KOPT-K1 (cell line): ENCODE measurements at regions not wholly inside any gene's neighbourhood (a gene's known extent, or its start where the extent isn't known, plus 50 kb on each side); places are given as distances from the start of the nearest gene placed in this dataset.
A peak's percentile ranks its signal among the peaks of the same experiment; 100 is the strongest.

Source experiments
- H3K27ac ChIP-seq: fragments of 200-600 bp; sonication (generic); 2 replicates; pipeline ENCODE4 v1.5.1; 2016; ENCODE audit warnings: antibody characterized with exemption, mild to moderate bottlenecking, low read depth, low read length; ENCODE audit not compliant: poor library complexity, severe bottlenecking
- H3K36me3 ChIP-seq: fragments of 200-600 bp; sonication (generic); 2 replicates; pipeline ENCODE4 v1.5.1; 2017; ENCODE audit warnings: antibody characterized with exemption, mild to moderate bottlenecking, low read length, moderate library complexity; ENCODE audit not compliant: insufficient read depth
- H3K9me3 ChIP-seq: fragments of 200-600 bp; sonication (generic); 2 replicates; pipeline ENCODE4 v1.5.1; 2017; ENCODE audit warnings: antibody characterized with exemption, low read length, mild to moderate bottlenecking; ENCODE audit not compliant: insufficient read depth, poor library complexity, severe bottlenecking

- Histone ChIP-seq H3K36me3 (no peaks in the 10 kb centered on the region), H3K9me3 (no peaks in the 10 kb centered on the region), H3K27ac (no peak overlapping the region)
Observed at GRCh38 chr13:95381212-95381527, 79.9 kb upstream of the ABCC4 start.

DNA sequence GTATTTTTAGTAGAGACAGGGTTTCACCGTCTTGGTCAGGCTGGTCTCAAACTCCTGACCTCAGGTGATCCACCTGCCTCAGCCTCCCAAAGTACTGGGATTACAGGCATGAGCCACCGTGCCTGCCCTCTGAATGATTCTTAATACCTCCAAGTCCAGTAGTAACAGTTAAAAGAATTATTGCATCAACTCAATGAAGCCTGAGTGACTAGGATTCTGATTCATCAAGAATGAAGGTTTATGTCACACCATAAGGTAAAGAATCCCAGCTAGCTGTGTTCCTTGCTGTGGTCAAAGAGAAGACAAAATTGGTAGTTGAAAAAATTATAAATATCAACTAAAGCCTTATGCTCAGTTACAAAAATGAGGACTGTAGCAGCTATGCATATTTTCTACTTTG lies 81.2 kb upstream of the ABCC4 start:
- Histone ChIP-seq H3K9me3 (no peaks in the 10 kb centered on the region), H3K36me3 (no peaks in the 10 kb centered on the region), H3K27ac (no peak overlapping the region)

DNA sequence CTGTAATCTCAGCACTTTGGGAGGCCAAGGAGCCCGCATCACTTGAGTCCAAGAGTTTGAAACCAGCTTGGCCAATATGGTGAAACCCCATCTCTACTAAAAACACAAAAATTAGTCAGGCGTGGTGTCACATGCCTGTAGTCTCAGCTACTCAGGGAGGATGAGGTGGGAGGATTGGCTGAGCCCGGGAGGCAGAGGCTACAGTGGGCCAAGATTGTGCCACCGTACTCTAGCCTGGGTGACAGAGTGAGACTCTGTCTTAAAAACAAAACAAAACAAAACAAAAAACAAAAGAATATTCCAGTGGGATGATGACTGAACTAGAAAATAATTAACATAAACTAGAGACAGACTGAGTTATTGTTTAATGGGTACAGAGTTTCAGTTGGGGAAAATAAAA lies 81.7 kb upstream of the ABCC4 start:
- Histone ChIP-seq H3K27ac (no peak overlapping the region), H3K36me3 (no peaks in the 10 kb centered on the region), H3K9me3 (no peaks in the 10 kb centered on the region)

- Histone ChIP-seq H3K27ac (no peak overlapping the region), H3K36me3 (no peaks in the 10 kb centered on the region), H3K9me3 (no peaks in the 10 kb centered on the region)
Observed at GRCh38 chr13:95385373-95385772, 84.1 kb upstream of the ABCC4 start.

DNA sequence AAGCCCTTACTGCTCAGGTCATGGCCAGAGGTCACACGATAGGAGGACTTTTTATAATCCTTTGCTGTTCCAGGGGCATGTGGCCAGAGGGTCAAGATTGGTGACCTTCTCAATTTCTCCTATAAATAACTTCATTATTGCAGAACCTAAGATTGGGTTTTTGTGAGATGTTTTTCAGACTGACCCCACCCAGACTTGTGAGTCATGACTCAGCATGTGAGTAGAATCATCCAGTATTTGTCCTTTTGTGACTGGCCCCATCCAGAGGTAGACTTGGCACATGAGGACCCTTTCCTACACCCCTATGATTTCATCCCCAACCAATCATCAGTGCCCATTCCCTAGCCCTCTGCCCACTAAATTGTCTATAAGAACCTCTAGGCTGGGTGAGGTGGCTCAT lies 84.5 kb upstream of the ABCC4 start:
- H3K9me3 ChIP-seq, result no peaks in the 10 kb centered on the region
- H3K36me3 ChIP-seq, result no peaks in the 10 kb centered on the region
- H3K27ac ChIP-seq, result no peak overlapping the region

- no peak overlapping the region for H3K27ac ChIP-seq
- H3K36me3 ChIP-seq, result no peaks in the 10 kb centered on the region
Observed at GRCh38 chr13:95386370-95386769, 85.1 kb upstream of the ABCC4 start.

DNA sequence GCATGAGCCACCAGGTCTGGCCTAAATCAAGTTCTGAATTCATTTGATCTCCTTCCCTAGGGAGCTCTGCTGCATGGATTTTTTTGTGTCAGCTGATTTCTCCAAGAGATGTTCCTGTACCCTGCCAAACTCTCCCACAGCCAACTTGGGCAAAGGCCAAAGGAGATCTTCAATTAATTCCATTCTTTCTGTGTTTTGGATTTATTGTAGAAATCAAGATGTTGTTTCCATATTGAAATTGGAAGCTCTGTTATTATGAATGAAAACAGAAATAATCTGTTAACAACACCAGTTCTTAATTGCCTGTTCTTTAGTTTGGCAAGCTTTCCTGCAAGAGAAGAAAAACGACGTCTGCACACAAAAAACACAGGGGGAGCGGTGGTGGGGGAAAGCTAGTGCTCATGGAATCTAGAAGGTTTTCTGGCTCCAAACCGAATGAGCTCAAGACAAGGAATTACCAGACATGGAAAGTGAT lies 86.5 kb upstream of the ABCC4 start:
- Histone ChIP-seq H3K9me3 (no peaks in the 10 kb centered on the region), H3K36me3 (no peaks in the 10 kb centered on the region), H3K27ac (no peak overlapping the region)

More at GRCh38 chr13:95386370-95386769, 85.1 kb upstream of the ABCC4 start:
- no peaks in the 10 kb centered on the region for H3K9me3 ChIP-seq

- Histone ChIP-seq H3K27ac (no peak overlapping the region), H3K9me3 (peaks cover 3% of the 10 kb centered on the region), H3K36me3 (no peaks in the 10 kb centered on the region)
Observed at GRCh38 chr13:95388420-95389079, 87.3 kb upstream of the ABCC4 start.

GRCh38 chr13:95391362-95391761 lies 90.1 kb upstream of the ABCC4 start:
- Histone ChIP-seq H3K27ac (peak overlapping the region; percentile 49), H3K9me3 (peaks cover 3% of the 10 kb centered on the region)

DNA sequence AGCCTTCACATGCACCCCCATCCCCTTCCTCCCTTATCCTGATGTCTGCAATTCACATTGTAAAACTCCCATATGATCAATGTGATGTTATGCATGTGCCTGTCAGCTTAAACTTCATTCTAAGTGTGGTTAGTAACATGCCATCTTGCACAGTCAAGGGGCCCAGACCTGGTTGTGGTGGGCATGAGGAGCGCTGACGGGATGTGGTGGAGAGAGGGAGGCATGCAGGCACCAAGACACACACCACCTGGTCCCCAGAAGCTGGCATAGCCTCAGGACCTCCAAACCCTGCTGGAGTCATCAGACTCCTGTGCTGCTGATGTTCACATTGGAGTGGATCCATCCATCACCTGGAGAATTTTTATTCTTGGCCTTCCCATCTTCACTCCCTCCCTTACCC lies 90.5 kb upstream of the ABCC4 start:
- Histone ChIP-seq H3K27ac (peak overlapping the region; percentile 49), H3K36me3 (no peaks in the 10 kb centered on the region), H3K9me3 (peaks cover 3% of the 10 kb centered on the region)

More at GRCh38 chr13:95391362-95391761, 90.1 kb upstream of the ABCC4 start:
- no peaks in the 10 kb centered on the region for H3K36me3 ChIP-seq

- peak overlapping the region; percentile 49 for H3K27ac ChIP-seq
- peaks cover 3% of the 10 kb centered on the region for H3K9me3 ChIP-seq
- no peaks in the 10 kb centered on the region for H3K36me3 ChIP-seq
Observed at GRCh38 chr13:95392597-95392996, 91.3 kb upstream of the ABCC4 start.

- Histone ChIP-seq H3K9me3 (no peaks in the 10 kb centered on the region), H3K27ac (no peak overlapping the region)
Observed at GRCh38 chr13:95403349-95404140, 102.3 kb upstream of the ABCC4 start.

DNA sequence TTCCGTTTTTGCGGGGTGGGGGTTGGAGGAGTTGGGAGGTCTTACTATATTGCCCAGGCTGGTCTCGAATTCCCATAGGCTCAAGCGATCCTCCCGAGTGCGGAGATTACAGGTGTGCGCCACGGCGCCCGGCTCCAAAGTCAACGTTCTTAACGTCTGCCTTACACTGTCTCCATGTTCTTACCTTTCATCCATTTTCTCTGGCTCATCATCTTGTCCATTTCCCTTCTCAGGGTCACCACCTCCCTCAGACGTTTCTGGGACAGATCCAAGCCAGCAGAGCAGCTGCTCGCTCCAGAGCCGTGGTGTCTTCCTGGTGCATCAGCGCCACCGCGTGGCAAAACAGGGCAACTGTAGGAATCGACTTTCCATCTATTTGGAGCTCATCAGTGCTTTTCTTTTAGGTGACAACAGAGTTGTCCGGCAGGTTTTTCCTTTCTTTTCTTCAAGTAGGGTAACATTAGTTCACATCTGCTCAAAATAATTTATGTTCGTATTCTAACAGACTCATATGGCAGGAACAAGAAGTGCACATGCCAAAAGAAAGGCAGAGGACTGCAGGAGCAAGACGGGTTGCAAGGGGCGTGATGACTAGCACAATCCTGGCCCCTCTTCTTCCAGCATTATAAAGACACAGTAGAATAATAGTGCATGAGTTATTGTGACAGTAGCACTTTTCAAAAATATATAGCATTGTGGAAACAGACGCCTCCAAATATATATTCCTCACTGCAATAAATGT lies 103.1 kb upstream of the ABCC4 start:
- no peak overlapping the region for H3K27ac ChIP-seq
- H3K36me3 ChIP-seq, result no peaks in the 10 kb centered on the region
- H3K9me3 ChIP-seq, result no peaks in the 10 kb centered on the region

More at GRCh38 chr13:95403349-95404140, 102.3 kb upstream of the ABCC4 start:
- H3K36me3 ChIP-seq, result no peaks in the 10 kb centered on the region

DNA sequence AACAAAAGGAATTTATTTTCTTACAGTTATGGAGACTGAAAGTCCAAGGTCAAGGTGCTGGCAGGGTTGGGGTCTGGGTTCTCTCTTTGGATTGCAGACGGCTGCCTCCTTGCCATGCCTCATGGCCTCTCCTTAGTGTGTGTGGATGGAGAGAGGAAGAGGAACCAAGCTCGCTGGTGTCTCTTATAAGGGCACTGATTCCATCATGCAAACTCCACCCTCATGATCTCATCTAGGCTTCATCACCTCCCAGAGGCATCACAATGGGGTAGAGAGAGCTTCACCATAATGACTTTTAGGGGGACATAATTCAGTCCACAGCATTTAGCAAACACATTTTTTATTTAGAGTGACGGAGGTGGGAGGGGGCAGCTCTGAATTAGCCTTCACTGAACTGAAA lies 104.9 kb upstream of the ABCC4 start:
- Histone ChIP-seq H3K36me3 (no peaks in the 10 kb centered on the region), H3K27ac (no peak overlapping the region)

GRCh38 chr13:95411428-95412040 lies 110.3 kb upstream of the ABCC4 start:
- H3K27ac ChIP-seq, result no peak overlapping the region
- H3K36me3 ChIP-seq, result no peaks in the 10 kb centered on the region
- H3K9me3 ChIP-seq, result no peaks in the 10 kb centered on the region

More for the DNA sequence above, 104.9 kb upstream of the ABCC4 start:
- no peaks in the 10 kb centered on the region for H3K9me3 ChIP-seq
